ENCODE measurements at regions not wholly inside any gene's neighbourhood (a gene's known extent, or its start where the extent isn't known, plus 50 kb on each side); places are given as distances from the start of the nearest gene placed in this dataset.
"Not testable (repeated sequence)": the region's sequence is repeated elsewhere in the genome, so short reads cannot be mapped to it uniquely, and the experiment has no call there.

DNA sequence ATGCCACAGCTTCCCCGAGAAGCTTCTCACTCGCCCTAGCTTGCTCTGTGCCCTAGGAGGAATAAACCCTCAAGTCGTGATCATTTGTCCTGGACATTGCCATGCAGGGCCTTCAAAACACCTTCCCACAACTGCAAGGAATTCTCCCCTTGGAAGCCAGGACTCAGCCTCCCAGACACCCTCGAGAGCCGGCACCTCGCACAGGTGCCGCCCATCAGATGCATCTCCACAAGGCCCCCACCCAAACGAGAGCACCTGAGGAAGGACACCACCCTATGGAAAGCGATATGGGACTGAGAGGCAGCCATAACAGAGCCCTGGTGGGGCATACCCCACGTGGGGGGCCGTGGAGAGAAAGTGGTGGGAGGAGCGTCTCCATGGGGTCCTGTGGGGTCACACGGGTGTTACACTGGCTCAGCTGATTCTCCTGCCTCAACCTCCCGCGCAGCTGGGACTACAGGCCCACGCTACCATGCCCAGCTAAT, 77.6 kb upstream of the FOXK1 start:
- Histone ChIP-seq H3K36me3 (no peaks in the 10 kb centered on the region), H3K27ac (no peak overlapping the region), H3K4me1 (no peaks in the 10 kb centered on the region), H3K9me3 (no peaks in the 10 kb centered on the region), H3K27me3 (ENCODE audit: low read depth) (no peaks in the 10 kb centered on the region), H3K4me3 (no peak overlapping the region)
- DNase-seq (no peak), ATAC-seq (no peak)
- TF ChIP-seq, protein P1, sequence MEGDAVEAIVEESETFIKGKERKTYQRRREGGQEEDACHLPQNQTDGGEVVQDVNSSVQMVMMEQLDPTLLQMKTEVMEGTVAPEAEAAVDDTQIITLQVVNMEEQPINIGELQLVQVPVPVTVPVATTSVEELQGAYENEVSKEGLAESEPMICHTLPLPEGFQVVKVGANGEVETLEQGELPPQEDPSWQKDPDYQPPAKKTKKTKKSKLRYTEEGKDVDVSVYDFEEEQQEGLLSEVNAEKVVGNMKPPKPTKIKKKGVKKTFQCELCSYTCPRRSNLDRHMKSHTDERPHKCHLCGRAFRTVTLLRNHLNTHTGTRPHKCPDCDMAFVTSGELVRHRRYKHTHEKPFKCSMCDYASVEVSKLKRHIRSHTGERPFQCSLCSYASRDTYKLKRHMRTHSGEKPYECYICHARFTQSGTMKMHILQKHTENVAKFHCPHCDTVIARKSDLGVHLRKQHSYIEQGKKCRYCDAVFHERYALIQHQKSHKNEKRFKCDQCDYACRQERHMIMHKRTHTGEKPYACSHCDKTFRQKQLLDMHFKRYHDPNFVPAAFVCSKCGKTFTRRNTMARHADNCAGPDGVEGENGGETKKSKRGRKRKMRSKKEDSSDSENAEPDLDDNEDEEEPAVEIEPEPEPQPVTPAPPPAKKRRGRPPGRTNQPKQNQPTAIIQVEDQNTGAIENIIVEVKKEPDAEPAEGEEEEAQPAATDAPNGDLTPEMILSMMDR (IDR thresholded peaks at IDR 0.05) = no peak
- intact Hi-C loops (cut with DNase I) = no loop called here

DNA sequence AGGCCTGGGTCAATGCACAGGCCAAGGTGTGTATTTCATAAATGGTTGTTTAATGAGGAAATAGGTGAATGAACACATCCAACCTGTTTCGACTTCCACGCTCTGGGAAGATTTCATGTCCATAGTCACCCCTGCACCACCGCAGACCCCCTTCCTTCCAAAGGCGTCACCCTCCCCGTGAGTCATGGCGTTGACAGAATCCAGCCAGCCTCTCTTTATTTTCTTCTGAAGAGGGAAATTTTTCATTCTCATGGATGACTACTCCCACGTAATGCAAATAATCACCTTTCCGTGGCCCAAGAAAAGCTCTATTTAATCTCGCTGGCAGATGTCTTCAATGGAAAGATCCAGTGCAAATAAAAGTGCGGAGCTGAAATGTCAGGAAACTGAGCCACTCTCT, 75.3 kb upstream of the FOXK1 start:
- H3K27ac ChIP-seq = no peak overlapping the region
- H3K4me3 ChIP-seq = no peak overlapping the region
- no peaks in the 10 kb centered on the region for H3K27me3 ChIP-seq (ENCODE audit: low read depth)
- H3K4me1 ChIP-seq = no peaks in the 10 kb centered on the region
- DNase-seq (no peak), ATAC-seq (no peak)
- H3K9me3 ChIP-seq = no peaks in the 10 kb centered on the region
- intact Hi-C loops (cut with DNase I) = no loop called here
- no peaks in the 10 kb centered on the region for H3K36me3 ChIP-seq
- TF ChIP-seq, protein P1 (IDR thresholded peaks at IDR 0.05) = no peak

DNA sequence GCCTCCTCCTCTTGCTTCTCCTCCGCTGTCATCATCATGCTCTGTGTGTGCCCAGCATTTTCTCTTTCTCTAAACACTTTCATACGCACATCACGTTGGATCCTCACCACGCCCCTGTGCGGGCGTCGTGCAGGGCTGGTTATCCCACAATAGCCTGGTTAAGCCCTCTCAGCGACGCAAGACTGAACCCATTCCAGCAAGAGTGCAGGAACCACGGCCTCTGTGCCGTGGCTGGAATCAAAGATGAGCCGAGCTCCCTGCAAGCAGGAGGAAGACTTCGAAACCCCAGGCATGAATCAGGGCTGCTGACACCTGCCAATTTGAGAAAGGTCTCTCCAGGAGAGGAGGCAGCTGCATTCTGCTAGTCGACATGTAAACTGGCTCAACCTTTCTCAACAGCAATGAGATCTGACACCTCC, 74.8 kb upstream of the FOXK1 start:
- no peaks in the 10 kb centered on the region for H3K9me3 ChIP-seq
- ATAC-seq = no peak
- no peaks in the 10 kb centered on the region for H3K36me3 ChIP-seq
- no peak for DNase-seq
- TF ChIP-seq, protein P1 (IDR thresholded peaks at IDR 0.05) = no peak
- intact Hi-C loops (cut with DNase I) = no loop called here
- H3K27me3 ChIP-seq (ENCODE audit: low read depth) = no peaks in the 10 kb centered on the region
- no peak overlapping the region for H3K27ac ChIP-seq
- no peaks in the 10 kb centered on the region for H3K4me1 ChIP-seq
- no peak overlapping the region for H3K4me3 ChIP-seq

DNA sequence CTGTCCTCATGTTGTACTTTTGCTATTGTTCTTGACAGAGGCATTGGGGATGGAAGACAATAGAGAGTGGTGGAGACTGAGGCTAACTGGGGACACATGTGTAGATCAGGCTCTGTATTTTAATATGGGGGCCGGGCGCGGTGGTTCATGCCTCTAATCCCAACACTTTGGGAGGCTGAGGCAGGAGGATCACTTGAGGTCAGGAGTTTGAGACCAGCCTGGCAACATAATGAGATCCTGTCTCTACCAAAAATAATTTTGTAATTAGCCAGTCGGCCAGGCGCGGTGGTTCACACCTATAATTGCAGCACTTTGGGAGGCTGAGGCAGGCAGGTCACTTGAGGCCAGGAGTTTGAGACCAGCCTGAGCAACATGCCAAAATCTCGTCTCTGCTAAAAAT, 72.5 kb upstream of the FOXK1 start:
- intact Hi-C loops (cut with DNase I); H3K27me3 ChIP-seq (ENCODE audit: low read depth); ATAC-seq; H3K36me3 ChIP-seq; H3K9me3 ChIP-seq; H3K27ac ChIP-seq; H3K4me3 ChIP-seq; DNase-seq: not testable (repeated sequence)
- peaks cover 21% of the 10 kb centered on the region for H3K4me1 ChIP-seq

DNA sequence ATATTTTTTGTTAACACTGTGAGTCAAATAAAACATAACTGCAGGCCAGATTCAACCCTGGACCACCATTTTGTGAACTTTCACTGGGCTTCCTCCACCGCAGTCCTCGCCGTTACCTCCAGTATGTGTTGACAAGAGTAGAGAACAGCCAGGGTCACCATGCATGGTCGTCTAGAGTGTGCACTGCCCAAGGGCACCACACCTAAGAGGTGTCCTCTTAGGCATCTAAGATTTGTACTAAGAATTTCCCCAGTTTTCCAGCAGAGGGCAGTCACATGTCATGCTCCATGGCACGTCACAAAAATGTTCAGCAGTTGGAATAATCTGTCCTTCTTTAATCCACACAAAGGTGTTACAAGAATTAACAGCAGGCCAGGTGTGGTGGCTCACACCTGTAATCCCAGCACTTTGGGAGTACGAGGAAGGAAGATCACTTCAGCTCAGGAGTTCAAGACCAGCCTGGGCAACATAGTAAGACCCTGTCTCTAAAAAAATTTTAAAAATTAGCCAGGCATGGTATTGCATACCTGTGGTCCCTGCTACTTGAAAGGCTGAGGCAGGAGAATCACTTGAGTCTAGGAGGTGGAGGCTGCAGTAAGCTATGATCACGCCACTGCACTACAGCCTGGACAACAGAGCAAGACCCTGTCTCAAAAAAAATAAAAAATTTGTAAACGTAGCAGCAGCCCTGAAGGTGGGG, 71.2 kb upstream of the FOXK1 start:
- ATAC-seq = peak; percentile 86 to 87
- Histone ChIP-seq H3K27ac (no peak overlapping the region), H3K9me3 (no peaks in the 10 kb centered on the region), H3K4me1 (peaks cover 22% of the 10 kb centered on the region), H3K36me3 (no peaks in the 10 kb centered on the region), H3K27me3 (ENCODE audit: low read depth) (no peaks in the 10 kb centered on the region), H3K4me3 (no peak overlapping the region)
- TF ChIP-seq, protein P1 (IDR thresholded peaks at IDR 0.05) = peak; percentile 84
- no peak for DNase-seq
- intact Hi-C loops (cut with DNase I) = no loop called here

DNA sequence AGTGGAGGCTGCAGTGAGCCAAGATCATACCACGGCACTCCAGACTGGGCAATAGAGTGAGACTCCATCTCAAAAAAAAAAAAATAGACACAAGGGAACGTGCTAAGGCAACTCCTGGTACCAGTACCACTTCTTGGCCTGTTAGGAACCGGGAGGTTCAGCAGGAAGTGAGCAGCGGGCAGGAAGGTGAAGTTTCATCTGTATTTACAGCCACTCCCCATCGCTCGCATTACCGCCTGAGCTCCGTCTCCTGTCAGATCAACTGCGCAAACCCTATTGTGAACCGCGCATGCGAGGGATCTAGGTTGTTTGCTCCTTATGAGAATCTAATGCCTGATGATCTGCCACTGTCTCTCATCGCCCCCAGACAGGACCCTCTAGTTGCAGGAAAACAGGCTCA, 69.9 kb upstream of the FOXK1 start:
- intact Hi-C loops (cut with DNase I) = no loop called here
- ATAC-seq (no peak), DNase-seq (no peak)
- Histone ChIP-seq H3K27me3 (ENCODE audit: low read depth) (no peaks in the 10 kb centered on the region), H3K4me3 (no peak overlapping the region), H3K27ac (peak overlapping the region; percentile 80), H3K9me3 (no peaks in the 10 kb centered on the region), H3K36me3 (no peaks in the 10 kb centered on the region), H3K4me1 (peaks cover 22% of the 10 kb centered on the region)
- TF ChIP-seq, protein P1 (IDR thresholded peaks at IDR 0.05) = no peak
